NOMO-1 treated with DMSO at 0.1 percent for 48 hours (cell line): ENCODE measurements at regions not wholly inside any gene's neighbourhood (a gene's known extent, or its start where the extent isn't known, plus 50 kb on each side); places are given as distances from the start of the nearest gene placed in this dataset.

ENCODE experiments used
- DNase-seq: peaks from one replicate; lab custom pipeline; 2025; ENCODE audit not compliant: unreplicated experiment; lab: John Stamatoyannopoulos, UW

DNA sequence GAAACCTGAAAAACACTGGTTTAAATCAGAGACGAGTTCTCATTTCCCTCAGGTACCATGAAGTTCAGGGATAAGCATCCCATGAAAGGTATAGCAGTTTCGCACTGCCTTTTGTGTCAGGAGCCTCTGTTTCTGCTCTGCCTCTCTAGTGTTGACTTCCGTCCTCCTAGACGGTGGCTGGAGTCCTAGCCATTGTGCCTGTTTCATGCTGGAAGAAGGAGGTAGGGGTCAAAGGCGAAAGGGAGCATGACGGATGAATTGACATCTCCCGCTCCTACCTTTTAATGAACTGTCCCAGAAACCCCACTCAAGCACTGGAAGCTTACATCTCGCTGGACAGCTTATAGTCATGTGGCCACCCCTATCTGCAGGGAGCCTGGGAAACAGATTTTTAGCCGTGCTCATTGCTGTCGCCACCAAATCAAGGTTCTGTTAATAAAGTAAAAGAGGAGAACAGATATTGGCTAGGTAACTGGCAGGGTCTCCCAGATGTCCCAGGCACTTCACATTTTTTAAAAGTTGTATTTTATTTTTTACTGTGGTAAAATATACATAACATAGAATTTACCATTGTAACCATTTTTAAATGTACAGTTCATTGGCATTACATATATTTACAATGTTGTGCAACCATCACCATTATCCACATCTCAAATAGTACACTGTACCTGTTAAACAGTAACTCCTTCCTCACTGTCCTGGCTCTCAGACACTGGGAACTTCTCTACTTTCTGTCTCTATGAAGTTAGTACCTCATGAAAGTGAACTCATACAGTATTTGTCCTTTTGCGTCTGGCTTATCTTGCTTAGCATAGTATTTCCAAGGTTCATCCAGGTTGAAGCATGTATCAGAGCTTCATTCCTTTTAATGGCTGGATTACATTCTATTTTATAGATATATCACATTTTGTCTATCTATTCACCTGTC lies 55.0 kb upstream of the CTLA4 start:
- DNase-seq: no peak

- no peak for DNase-seq
Observed at GRCh38 chr2:203813684-203814083, 53.9 kb upstream of the CTLA4 start.

DNA sequence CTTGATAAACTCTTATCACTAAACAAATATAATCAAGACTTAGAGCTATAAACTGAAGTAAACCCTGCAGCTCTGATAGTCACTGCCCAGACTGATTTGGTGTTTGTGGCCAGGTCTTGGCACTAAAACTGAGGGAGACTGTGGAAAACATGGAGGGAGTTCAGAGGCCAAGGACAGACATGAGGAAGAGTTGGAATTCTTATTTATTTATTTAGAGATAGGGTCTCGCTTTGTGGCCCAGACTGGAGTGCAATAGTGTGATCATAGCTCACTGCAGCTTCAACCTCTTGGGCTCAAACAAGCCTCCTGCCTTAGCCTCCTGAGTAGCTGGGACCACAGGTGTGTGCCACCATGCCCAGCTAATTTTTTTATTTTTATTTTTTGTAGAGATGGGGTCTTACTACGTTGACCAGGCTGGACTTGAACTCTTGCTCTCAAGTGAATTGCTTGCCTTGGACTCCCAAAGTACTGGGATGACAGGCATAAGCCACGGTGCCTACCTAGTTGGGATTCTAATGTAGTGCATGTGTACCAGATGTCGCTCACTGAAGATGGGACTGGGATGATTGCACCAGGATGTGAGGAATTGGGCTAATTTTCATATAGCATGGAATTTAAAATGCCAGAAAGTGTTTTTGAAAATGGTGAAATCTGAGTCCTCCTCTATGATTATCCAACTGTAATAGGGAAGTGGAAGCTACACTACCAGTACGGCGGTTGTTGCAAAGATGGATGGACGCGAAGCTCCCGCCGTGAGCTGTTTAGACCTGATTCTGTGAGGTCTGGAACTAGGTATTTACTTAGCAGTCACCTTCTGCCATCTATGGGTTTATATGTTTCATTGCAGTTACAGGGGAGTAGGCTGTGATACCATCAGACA lies 52.7 kb upstream of the CTLA4 start:
- DNase-seq: peak; percentile 90

GRCh38 chr2:203815541-203815898 lies 52.1 kb upstream of the CTLA4 start:
- no peak for DNase-seq

GRCh38 chr2:203817147-203817546 lies 50.4 kb upstream of the CTLA4 start:
- no peak for DNase-seq
